HPDE6-E6E7 (cell line): ENCODE measurements at regions not wholly inside any gene's neighbourhood (a gene's known extent, or its start where the extent isn't known, plus 50 kb on each side); places are given as distances from the start of the nearest gene placed in this dataset.
"Not testable (repeated sequence)": the region's sequence is repeated elsewhere in the genome, so short reads cannot be mapped to it uniquely, and the experiment has no call there.

Experiments
- DNase-seq: peaks from one replicate; pipeline ENCODE4 v3.0.0; 2011; ENCODE audit warnings: missing footprints; ENCODE audit errors: extremely low spot score

GRCh38 chr3:106022913-106023312, 154.1 kb upstream of the CBLB start:
- no peak for DNase-seq

GRCh38 chr3:106025151-106025722, 156.4 kb upstream of the CBLB start:
- DNase-seq = no peak

GRCh38 chr3:106029954-106030626, 161.3 kb upstream of the CBLB start:
- no peak for DNase-seq

- no peak for DNase-seq
Measured at GRCh38 chr3:106030627-106030963, 161.8 kb upstream of the CBLB start.

- DNase-seq = no peak
Measured at GRCh38 chr3:106032479-106032878, 163.7 kb upstream of the CBLB start.

GRCh38 chr3:106033654-106034053, 164.8 kb upstream of the CBLB start:
- DNase-seq = no peak

- DNase-seq = peak; percentile 9
Measured at GRCh38 chr3:106034313-106034712, 165.5 kb upstream of the CBLB start.

GRCh38 chr3:106035619-106036018, 166.8 kb upstream of the CBLB start:
- DNase-seq = no peak

GRCh38 chr3:106036696-106037095, 167.9 kb upstream of the CBLB start:
- no peak for DNase-seq

GRCh38 chr3:106047221-106047620, 178.4 kb upstream of the CBLB start:
- DNase-seq = no peak

GRCh38 chr3:106048946-106049481, 180.2 kb upstream of the CBLB start:
- DNase-seq = no peak

GRCh38 chr3:106049821-106050220, 181.0 kb upstream of the CBLB start:
- DNase-seq = no peak

- no peak for DNase-seq
Measured at GRCh38 chr3:106056931-106057330, 188.1 kb upstream of the CBLB start.

- no peak for DNase-seq
Measured at GRCh38 chr3:106058475-106058874, 189.7 kb upstream of the CBLB start.

- DNase-seq = no peak
Measured at GRCh38 chr3:106059953-106060517, 191.2 kb upstream of the CBLB start.

- no peak for DNase-seq
Measured at GRCh38 chr3:106063909-106064308, 195.1 kb upstream of the CBLB start.

- no peak for DNase-seq
Measured at GRCh38 chr3:106065831-106066230, 197.0 kb upstream of the CBLB start.

- no peak for DNase-seq
Measured at GRCh38 chr3:106067711-106068110, 198.9 kb upstream of the CBLB start.

- DNase-seq = no peak
Measured at GRCh38 chr3:106068381-106068780, 199.6 kb upstream of the CBLB start.

GRCh38 chr3:106068795-106069194, 200.0 kb upstream of the CBLB start:
- no peak for DNase-seq

- no peak for DNase-seq
Measured at GRCh38 chr3:106070187-106070586, 201.4 kb upstream of the CBLB start.

GRCh38 chr3:106071306-106071705, 202.5 kb upstream of the CBLB start:
- DNase-seq = no peak

GRCh38 chr3:106072596-106072995, 203.8 kb upstream of the CBLB start:
- DNase-seq = not testable (repeated sequence)
